ENCODE measurements at regions not wholly inside any gene's neighbourhood (a gene's known extent, or its start where the extent isn't known, plus 50 kb on each side); places are given as distances from the start of the nearest gene placed in this dataset.
"Not testable (repeated sequence)": the region's sequence is repeated elsewhere in the genome, so short reads cannot be mapped to it uniquely, and the experiment has no call there.

DNA sequence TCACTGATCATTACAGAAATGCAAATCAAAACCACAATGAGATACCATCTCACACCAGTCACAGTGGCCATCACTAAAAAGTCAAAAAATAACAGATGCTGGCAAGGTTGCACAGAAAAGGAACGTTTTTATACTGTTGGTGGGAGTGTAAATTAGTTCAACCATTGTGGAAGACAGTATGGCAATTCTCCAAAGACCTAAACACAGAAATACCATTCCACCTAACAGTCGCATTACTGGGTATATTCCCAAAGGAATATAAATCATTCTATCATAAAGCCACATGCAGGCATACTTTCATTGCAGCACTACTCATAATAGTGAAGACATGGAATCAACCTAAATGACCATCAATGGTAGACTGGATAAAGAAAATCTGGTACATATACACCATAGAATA, 83.2 kb upstream of the ARID5B start:
- WGBS, 2 donors = 67 to 75% methylated on average over 2 of the region's 2 CpGs
- H3K4me3 ChIP-seq (ENCODE audit: low read length in 2 of 2); H3K4me1 ChIP-seq (ENCODE audit: control insufficient read depth in 1 of 2, insufficient read depth in 2 of 2, low read length in 2 of 2); H3K9me3 ChIP-seq (ENCODE audit: control insufficient read depth, low read length); DNase-seq; ATAC-seq (ENCODE audit: low FRiP score); H3K36me3 ChIP-seq (ENCODE audit: control insufficient read depth in 1 of 2, insufficient read depth in 2 of 2, low read length in 1 of 2); intact Hi-C loops (cut with DNase I); H3K27me3 ChIP-seq (ENCODE audit: control insufficient read depth in 1 of 2, insufficient read depth in 2 of 2, low read length in 1 of 2); H3K27ac ChIP-seq (ENCODE audit: low read depth in 1 of 2, low read length in 2 of 2): not testable (repeated sequence)

DNA sequence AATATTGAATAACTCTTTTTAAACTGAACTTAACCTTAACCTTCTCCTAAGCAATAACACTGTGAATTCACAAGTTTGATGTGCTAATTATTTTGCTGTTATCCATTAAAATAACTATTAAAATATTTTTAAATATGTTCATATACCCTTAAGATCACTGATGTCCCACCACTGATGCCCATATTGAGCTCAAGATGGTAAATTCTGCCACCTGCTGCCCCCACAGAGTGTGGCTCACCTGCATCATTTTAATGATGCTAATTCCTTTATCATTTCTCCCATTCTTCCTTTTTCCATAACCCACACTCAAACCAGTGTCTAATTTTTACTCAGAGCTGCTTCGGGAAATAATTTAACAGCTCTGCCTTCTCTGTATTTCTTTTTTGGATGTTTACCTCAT, 82.3 kb upstream of the ARID5B start:
- Histone ChIP-seq H3K27me3 (ENCODE audit: control insufficient read depth in 1 of 2, insufficient read depth in 2 of 2, low read length in 1 of 2) (no peaks in the 10 kb centered on the region), H3K4me1 (ENCODE audit: control insufficient read depth in 1 of 2, insufficient read depth in 2 of 2, low read length in 2 of 2) (no peaks in the 10 kb centered on the region), H3K27ac (ENCODE audit: low read depth in 1 of 2, low read length in 2 of 2) (no peak overlapping the region), H3K36me3 (ENCODE audit: control insufficient read depth in 1 of 2, insufficient read depth in 2 of 2, low read length in 1 of 2) (no peaks in the 10 kb centered on the region), H3K9me3 (ENCODE audit: control insufficient read depth, low read length) (no peaks in the 10 kb centered on the region), H3K4me3 (ENCODE audit: low read length in 2 of 2) (no peak overlapping the region)
- intact Hi-C loops (cut with DNase I) = no loop called here
- DNase-seq (no peak), ATAC-seq (ENCODE audit: low FRiP score) (no peak)
- 87 to 93% methylated on average over 1 of the region's 1 CpG for WGBS, 2 donors

DNA sequence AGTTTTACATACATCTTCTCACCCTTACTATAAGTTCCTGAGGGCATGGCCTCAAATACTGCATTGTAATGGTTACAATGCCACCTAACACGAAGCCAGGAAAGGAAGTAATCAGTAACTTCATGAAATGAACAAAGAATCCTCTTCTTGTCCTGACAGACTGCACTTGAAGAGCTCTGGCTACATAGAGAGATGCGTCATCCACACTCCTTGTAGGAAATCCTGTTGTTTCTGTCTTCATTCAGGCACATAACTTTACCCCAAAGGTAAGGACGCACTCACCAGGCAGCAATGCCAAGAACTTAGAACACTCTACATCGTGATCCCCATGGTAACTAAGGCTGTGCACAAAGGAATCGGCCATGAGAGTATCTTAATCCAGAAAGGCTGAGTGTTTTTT, 80.3 kb upstream of the ARID5B start:
- Histone ChIP-seq H3K4me3 (ENCODE audit: low read length in 2 of 2) (no peak overlapping the region), H3K9me3 (ENCODE audit: control insufficient read depth, low read length) (no peaks in the 10 kb centered on the region), H3K27me3 (ENCODE audit: control insufficient read depth in 1 of 2, insufficient read depth in 2 of 2, low read length in 1 of 2) (no peaks in the 10 kb centered on the region), H3K4me1 (ENCODE audit: control insufficient read depth in 1 of 2, insufficient read depth in 2 of 2, low read length in 2 of 2) (no peaks in the 10 kb centered on the region), H3K36me3 (ENCODE audit: control insufficient read depth in 1 of 2, insufficient read depth in 2 of 2, low read length in 1 of 2) (no peaks in the 10 kb centered on the region), H3K27ac (ENCODE audit: low read depth in 1 of 2, low read length in 2 of 2) (no peak overlapping the region)
- intact Hi-C loops (cut with DNase I) = no loop called here
- ATAC-seq (ENCODE audit: low FRiP score) (no peak), DNase-seq (no peak)
- WGBS, 2 donors = 89 to 91% methylated on average over 5 of the region's 5 CpGs

DNA sequence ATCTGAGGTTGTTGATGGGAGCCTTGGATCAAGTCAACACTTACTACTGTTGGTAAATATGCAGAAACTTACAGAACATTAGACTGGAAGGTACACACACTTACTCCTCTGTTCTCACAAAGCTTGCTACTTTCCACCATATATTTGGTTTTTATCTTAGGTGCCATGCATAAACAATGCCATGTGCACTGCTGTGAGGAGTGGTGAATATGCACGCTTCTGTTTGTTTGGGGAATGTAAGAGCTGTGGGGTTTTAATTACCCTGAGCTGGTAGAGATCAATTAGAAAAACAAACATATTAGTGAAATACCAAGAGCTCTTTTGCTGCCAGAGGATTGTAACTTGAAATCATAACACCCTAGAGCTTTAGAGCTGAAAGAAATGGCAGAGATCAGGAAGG, 79.8 kb upstream of the ARID5B start:
- ATAC-seq (ENCODE audit: low FRiP score) (no peak), DNase-seq (no peak)
- WGBS, 2 donors = 88 to 94% methylated on average over 1 of the region's 1 CpG
- intact Hi-C loops (cut with DNase I) = no loop called here
- H3K4me1 ChIP-seq (ENCODE audit: control insufficient read depth in 1 of 2, insufficient read depth in 2 of 2, low read length in 2 of 2) = no peaks in the 10 kb centered on the region
- no peaks in the 10 kb centered on the region for H3K27me3 ChIP-seq (ENCODE audit: control insufficient read depth in 1 of 2, insufficient read depth in 2 of 2, low read length in 1 of 2)
- H3K9me3 ChIP-seq (ENCODE audit: control insufficient read depth, low read length) = no peaks in the 10 kb centered on the region
- H3K27ac ChIP-seq (ENCODE audit: low read depth in 1 of 2, low read length in 2 of 2) = no peak overlapping the region
- no peaks in the 10 kb centered on the region for H3K36me3 ChIP-seq (ENCODE audit: control insufficient read depth in 1 of 2, insufficient read depth in 2 of 2, low read length in 1 of 2)
- H3K4me3 ChIP-seq (ENCODE audit: low read length in 2 of 2) = no peak overlapping the region

DNA sequence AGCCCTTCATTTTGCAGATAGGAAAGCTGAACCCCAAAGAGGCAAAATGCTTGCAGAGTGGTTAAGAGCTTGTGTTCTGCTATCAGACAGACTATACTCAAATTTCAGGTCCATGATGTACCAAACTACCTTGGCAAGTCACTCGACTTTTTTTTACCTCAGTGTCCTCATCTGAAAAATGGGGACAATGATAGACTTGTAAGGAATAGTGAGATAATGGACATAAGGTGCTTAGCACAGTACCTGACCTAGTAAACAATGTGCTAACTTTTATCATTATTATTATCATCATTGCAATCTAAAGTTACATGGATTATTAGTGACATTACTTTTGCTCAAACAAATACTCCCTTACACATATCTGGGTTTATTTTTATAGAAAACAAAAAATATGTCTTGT, 79.4 kb upstream of the ARID5B start:
- intact Hi-C loops (cut with DNase I) = no loop called here
- Histone ChIP-seq H3K4me1 (ENCODE audit: control insufficient read depth in 1 of 2, insufficient read depth in 2 of 2, low read length in 2 of 2) (no peaks in the 10 kb centered on the region), H3K36me3 (ENCODE audit: control insufficient read depth in 1 of 2, insufficient read depth in 2 of 2, low read length in 1 of 2) (no peaks in the 10 kb centered on the region), H3K27me3 (ENCODE audit: control insufficient read depth in 1 of 2, insufficient read depth in 2 of 2, low read length in 1 of 2) (no peaks in the 10 kb centered on the region), H3K9me3 (ENCODE audit: control insufficient read depth, low read length) (no peaks in the 10 kb centered on the region), H3K4me3 (ENCODE audit: low read length in 2 of 2) (no peak overlapping the region), H3K27ac (ENCODE audit: low read depth in 1 of 2, low read length in 2 of 2) (no peak overlapping the region)
- 93 to 96% methylated on average over 1 of the region's 1 CpG for WGBS, 2 donors
- DNase-seq (no peak), ATAC-seq (ENCODE audit: low FRiP score) (no peak)

DNA sequence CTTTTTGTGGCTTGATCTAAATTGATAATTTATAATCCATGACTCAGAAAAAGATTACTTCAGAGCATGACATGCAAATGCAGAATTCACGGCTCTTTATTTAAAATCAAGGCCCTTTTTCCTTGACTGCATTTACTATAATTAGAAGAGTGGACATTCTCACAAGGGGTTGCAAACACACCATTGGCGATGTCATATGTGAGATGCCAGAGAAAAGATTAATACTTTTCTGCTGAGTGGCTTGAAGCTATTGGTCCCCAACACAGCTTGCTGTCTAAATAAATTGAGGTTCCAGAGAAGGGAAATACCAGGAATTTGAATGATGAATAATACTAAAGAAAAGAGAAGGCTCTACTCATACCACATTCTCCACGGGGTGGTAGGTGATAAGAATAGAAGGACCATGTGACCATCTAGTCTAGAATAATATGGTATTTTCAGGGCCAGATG, 78.7 kb upstream of the ARID5B start:
- no peaks in the 10 kb centered on the region for H3K4me1 ChIP-seq (ENCODE audit: control insufficient read depth in 1 of 2, insufficient read depth in 2 of 2, low read length in 2 of 2)
- 38 to 42% methylated on average over 3 of the region's 3 CpGs for WGBS, 2 donors
- no peak for ATAC-seq (ENCODE audit: low FRiP score)
- H3K4me3 ChIP-seq (ENCODE audit: low read length in 2 of 2) = no peak overlapping the region
- H3K27me3 ChIP-seq (ENCODE audit: control insufficient read depth in 1 of 2, insufficient read depth in 2 of 2, low read length in 1 of 2) = no peaks in the 10 kb centered on the region
- no peak for DNase-seq
- H3K9me3 ChIP-seq (ENCODE audit: control insufficient read depth, low read length) = no peaks in the 10 kb centered on the region
- H3K27ac ChIP-seq (ENCODE audit: low read depth in 1 of 2, low read length in 2 of 2) = no peak overlapping the region
- no peaks in the 10 kb centered on the region for H3K36me3 ChIP-seq (ENCODE audit: control insufficient read depth in 1 of 2, insufficient read depth in 2 of 2, low read length in 1 of 2)
- intact Hi-C loops (cut with DNase I) = no loop called here

DNA sequence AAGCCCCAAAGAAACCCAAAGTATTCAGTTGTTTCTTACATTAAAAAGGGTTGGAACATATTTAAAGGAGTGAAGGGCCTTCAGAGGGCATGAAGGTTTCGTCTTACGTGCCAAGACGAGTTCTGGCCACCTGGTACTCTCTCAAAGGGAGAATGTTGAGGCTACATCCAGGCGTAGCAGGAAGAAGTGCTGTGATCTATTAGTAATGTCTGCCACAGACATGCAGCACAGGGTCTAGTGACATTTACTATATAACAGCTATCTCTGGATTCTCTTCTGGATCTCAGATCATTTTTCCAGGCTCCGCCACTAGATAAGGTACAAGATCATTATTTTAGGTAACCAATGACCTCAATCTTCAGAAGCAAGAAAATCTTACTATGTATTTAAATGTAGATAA, 76.5 kb upstream of the ARID5B start:
- no peak for DNase-seq
- WGBS, 2 donors = 91 to 94% methylated on average over 5 of the region's 5 CpGs
- ATAC-seq (ENCODE audit: low FRiP score) = no peak
- no peaks in the 10 kb centered on the region for H3K36me3 ChIP-seq (ENCODE audit: control insufficient read depth in 1 of 2, insufficient read depth in 2 of 2, low read length in 1 of 2)
- no peak overlapping the region for H3K4me3 ChIP-seq (ENCODE audit: low read length in 2 of 2)
- no peaks in the 10 kb centered on the region for H3K4me1 ChIP-seq (ENCODE audit: control insufficient read depth in 1 of 2, insufficient read depth in 2 of 2, low read length in 2 of 2)
- H3K27ac ChIP-seq (ENCODE audit: low read depth in 1 of 2, low read length in 2 of 2) = no peak overlapping the region
- H3K27me3 ChIP-seq (ENCODE audit: control insufficient read depth in 1 of 2, insufficient read depth in 2 of 2, low read length in 1 of 2) = no peaks in the 10 kb centered on the region
- intact Hi-C loops (cut with DNase I) = no loop called here
- H3K9me3 ChIP-seq (ENCODE audit: control insufficient read depth, low read length) = no peaks in the 10 kb centered on the region

DNA sequence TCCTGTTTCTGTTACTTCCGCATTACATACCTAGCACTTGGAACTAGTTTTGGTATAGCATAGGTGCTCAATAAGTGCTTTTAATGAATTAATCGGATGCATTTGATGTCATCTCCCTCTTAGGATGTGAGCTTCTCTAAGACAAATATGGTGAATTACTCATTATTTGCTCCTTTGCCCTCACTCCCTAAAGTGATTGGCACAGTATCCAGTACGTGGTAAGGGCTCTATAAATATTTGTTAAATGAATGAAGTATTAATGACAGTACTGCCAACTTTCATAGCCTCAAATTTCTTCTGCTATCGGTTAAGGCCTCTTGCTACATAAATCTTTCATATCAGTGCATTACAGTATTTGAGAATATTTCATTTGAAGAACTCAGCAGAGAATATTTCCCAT, 75.9 kb upstream of the ARID5B start:
- Histone ChIP-seq H3K4me3 (ENCODE audit: low read length in 2 of 2) (no peak overlapping the region), H3K27me3 (ENCODE audit: control insufficient read depth in 1 of 2, insufficient read depth in 2 of 2, low read length in 1 of 2) (no peaks in the 10 kb centered on the region), H3K36me3 (ENCODE audit: control insufficient read depth in 1 of 2, insufficient read depth in 2 of 2, low read length in 1 of 2) (no peaks in the 10 kb centered on the region), H3K27ac (ENCODE audit: low read depth in 1 of 2, low read length in 2 of 2) (no peak overlapping the region), H3K4me1 (ENCODE audit: control insufficient read depth in 1 of 2, insufficient read depth in 2 of 2, low read length in 2 of 2) (no peaks in the 10 kb centered on the region), H3K9me3 (ENCODE audit: control insufficient read depth, low read length) (no peaks in the 10 kb centered on the region)
- WGBS, 2 donors = 44 to 48% methylated on average over 4 of the region's 4 CpGs
- ATAC-seq (ENCODE audit: low FRiP score) (no peak), DNase-seq (no peak)
- intact Hi-C loops (cut with DNase I) = no loop called here

DNA sequence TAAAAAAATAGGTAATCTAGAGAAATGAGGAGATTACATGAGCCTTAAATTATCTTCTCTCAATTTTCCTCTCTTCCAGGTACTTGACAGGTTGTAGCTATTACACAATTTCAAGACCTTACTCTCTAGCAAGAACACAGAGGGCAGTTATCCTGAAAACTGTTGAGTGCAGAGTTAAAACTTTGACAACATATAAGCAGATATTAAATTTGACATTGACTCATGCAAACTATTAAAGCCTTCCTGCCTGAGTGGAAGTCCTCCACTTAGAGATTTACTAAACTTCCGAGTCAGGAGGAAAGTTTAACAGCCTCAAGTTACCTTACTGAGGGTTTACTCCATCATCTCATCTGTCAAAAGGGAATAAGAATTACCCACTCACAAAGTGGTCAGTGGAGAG, 73.5 kb upstream of the ARID5B start:
- H3K4me1 ChIP-seq (ENCODE audit: control insufficient read depth in 1 of 2, insufficient read depth in 2 of 2, low read length in 2 of 2) = no peaks in the 10 kb centered on the region
- no peaks in the 10 kb centered on the region for H3K27me3 ChIP-seq (ENCODE audit: control insufficient read depth in 1 of 2, insufficient read depth in 2 of 2, low read length in 1 of 2)
- H3K36me3 ChIP-seq (ENCODE audit: control insufficient read depth in 1 of 2, insufficient read depth in 2 of 2, low read length in 1 of 2) = no peaks in the 10 kb centered on the region
- H3K9me3 ChIP-seq (ENCODE audit: control insufficient read depth, low read length) = no peaks in the 10 kb centered on the region
- no peak overlapping the region for H3K27ac ChIP-seq (ENCODE audit: low read depth in 1 of 2, low read length in 2 of 2)
- intact Hi-C loops (cut with DNase I) = no loop called here
- ATAC-seq (ENCODE audit: low FRiP score) = no peak
- DNase-seq = no peak
- 97% methylated on average over 1 of the region's 1 CpG for WGBS, 2 donors
- H3K4me3 ChIP-seq (ENCODE audit: low read length in 2 of 2) = no peak overlapping the region
